ENCODE measurements at regions not wholly inside any gene's neighbourhood (a gene's known extent, or its start where the extent isn't known, plus 50 kb on each side); places are given as distances from the start of the nearest gene placed in this dataset.

DNA sequence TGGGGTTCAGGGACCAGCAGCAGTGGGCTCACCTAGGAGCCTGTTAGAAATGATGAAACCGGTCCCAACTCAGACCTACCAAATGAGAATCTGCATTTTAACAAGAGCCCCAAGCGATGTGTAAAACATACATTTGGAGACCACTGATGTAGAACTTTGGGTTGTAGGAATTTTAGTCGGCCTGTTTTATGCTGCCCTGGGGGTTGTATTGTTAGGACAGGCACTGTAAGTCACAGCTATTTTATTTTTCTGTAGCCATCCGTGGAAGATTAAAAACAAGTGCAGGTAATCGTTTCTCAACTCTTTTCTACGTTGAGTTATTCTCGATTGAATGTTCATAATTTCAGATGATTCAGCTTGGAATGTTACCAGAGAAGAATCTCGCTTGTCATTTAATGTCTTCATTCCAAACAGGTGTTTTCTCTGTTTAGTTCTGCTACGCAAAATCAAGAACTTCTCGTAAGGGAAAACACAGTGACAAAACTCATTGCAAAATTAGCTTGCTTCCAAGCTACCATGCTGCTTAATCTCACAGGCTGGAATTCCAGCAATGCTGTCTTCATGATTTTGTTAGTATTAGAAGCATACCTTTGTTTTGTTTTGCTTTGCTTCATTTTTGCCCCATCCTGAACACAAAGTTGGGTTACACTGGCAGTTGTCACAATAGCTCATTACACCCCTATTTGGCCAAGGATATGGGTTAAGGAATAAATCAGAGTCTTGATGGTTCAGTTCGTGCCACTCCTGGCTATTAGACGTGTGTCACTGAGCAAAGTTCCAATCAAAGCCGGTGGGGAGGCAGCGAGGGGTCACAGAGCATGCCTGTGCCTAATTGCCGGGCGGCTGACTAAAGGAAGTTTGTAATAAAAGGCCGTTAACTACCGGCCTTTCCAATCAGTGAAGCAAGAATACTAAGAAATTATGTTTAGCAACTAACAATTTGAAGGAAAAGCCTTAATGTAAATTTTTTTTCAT is 676.9 kb downstream of the GATA3 start:
- H3K4me1 Mint-ChIP-seq (ENCODE audit: low read depth): no peaks in the 10 kb centered on the region
- no peaks in the 10 kb centered on the region for H3K36me3 Mint-ChIP-seq (ENCODE audit: low read depth)
- H3K27me3 Mint-ChIP-seq: no peaks in the 10 kb centered on the region
- no peak overlapping the region for H3K4me3 Mint-ChIP-seq
- no peaks in the 10 kb centered on the region for H3K9me3 Mint-ChIP-seq
- intact Hi-C loops (cut with micrococcal nuclease): no loop called here
- H3K27ac Mint-ChIP-seq: no peak overlapping the region

DNA sequence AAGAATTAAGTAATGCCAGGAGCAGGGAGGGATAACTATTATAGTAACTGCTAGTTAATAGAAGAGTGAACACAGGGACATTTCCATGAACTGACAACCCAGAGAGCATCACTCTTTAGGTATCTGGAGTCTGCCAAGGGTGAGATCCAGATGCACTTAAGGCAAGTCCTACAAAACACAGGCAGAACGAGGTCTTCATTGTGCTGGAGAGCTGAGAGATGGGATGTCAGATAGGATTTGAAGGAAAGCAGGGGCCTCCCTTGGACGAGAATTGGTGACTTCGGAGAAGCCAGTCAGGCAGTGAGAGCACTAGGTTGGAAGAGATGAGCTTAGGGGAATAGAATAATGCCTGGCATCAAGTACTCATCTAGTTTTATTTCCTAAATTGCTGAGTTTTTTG is 684.5 kb downstream of the GATA3 start:
- H3K36me3 Mint-ChIP-seq (ENCODE audit: low read depth): no peaks in the 10 kb centered on the region
- no peaks in the 10 kb centered on the region for H3K27me3 Mint-ChIP-seq
- no peaks in the 10 kb centered on the region for H3K4me1 Mint-ChIP-seq (ENCODE audit: low read depth)
- no peaks in the 10 kb centered on the region for H3K9me3 Mint-ChIP-seq
- H3K27ac Mint-ChIP-seq: no peak overlapping the region
- no peak overlapping the region for H3K4me3 Mint-ChIP-seq
- intact Hi-C loops (cut with micrococcal nuclease): no loop called here

- Mint-ChIP-seq H3K4me1 (ENCODE audit: low read depth) (no peaks in the 10 kb centered on the region), H3K4me3 (no peak overlapping the region), H3K27ac (no peak overlapping the region), H3K36me3 (ENCODE audit: low read depth) (no peaks in the 10 kb centered on the region), H3K9me3 (peaks cover 10% of the 10 kb centered on the region), H3K27me3 (no peaks in the 10 kb centered on the region)
- intact Hi-C loops (cut with micrococcal nuclease): no loop called here
Observed at GRCh38 chr10:8752146-8752843, 697.8 kb downstream of the GATA3 start.

DNA sequence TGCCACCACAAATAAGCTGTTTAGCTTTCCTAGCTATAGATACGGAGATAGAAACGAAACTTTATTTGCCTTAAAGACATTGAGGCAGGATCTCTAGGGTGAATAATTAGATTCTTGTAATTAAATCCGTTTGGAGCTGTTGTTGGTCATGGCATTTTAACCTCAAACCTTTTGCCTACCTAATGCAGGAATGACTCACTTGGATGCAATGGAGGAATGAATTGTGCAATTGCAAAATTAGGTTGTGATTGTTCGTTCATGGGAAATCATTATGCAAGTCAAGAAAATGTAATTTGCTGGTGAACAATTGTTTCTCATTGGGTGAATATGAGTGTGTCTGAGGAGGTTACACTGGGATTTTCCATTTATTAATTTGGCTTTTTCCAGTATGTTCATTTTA is 703.5 kb downstream of the GATA3 start:
- Mint-ChIP-seq H3K9me3 (peaks cover 10% of the 10 kb centered on the region), H3K27ac (no peak overlapping the region), H3K36me3 (ENCODE audit: low read depth) (no peaks in the 10 kb centered on the region), H3K27me3 (no peaks in the 10 kb centered on the region), H3K4me3 (no peak overlapping the region), H3K4me1 (ENCODE audit: low read depth) (no peaks in the 10 kb centered on the region)
- intact Hi-C loops (cut with micrococcal nuclease): no loop called here

GRCh38 chr10:8766899-8767298 is 712.4 kb downstream of the GATA3 start:
- Mint-ChIP-seq H3K36me3 (ENCODE audit: low read depth) (no peaks in the 10 kb centered on the region), H3K9me3 (no peaks in the 10 kb centered on the region)
- intact Hi-C loops (cut with micrococcal nuclease): no loop called here

DNA sequence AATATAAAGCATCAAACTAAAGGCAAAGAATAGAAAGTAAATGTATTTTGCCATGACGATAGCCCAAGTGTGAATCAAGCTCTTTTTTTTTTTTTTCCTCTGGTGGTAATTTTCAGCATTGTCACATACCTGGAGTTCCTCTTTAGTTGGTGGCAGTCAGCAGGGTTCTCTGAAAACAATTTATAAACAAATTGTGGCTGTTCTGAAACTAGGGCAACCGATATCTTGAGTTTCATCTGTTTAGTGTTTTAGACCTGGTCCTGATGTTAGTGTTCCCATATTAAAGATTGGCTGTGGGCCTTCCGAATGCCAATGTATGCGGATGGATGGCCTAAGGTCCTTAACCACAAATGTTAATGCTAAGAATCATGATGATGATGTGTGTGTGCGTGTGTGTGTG is 713.1 kb downstream of the GATA3 start:
- H3K36me3 Mint-ChIP-seq (ENCODE audit: low read depth): no peaks in the 10 kb centered on the region
- no peaks in the 10 kb centered on the region for H3K4me1 Mint-ChIP-seq (ENCODE audit: low read depth)
- no peaks in the 10 kb centered on the region for H3K27me3 Mint-ChIP-seq
- no peaks in the 10 kb centered on the region for H3K9me3 Mint-ChIP-seq
- H3K27ac Mint-ChIP-seq: no peak overlapping the region
- intact Hi-C loops (cut with micrococcal nuclease): no loop called here
- no peak overlapping the region for H3K4me3 Mint-ChIP-seq

More at GRCh38 chr10:8766899-8767298, 712.4 kb downstream of the GATA3 start:
- Mint-ChIP-seq H3K4me3 (no peak overlapping the region), H3K27ac (no peak overlapping the region), H3K4me1 (ENCODE audit: low read depth) (no peaks in the 10 kb centered on the region), H3K27me3 (no peaks in the 10 kb centered on the region)

- Mint-ChIP-seq H3K27ac (no peak overlapping the region), H3K9me3 (no peaks in the 10 kb centered on the region), H3K27me3 (no peaks in the 10 kb centered on the region), H3K36me3 (ENCODE audit: low read depth) (no peaks in the 10 kb centered on the region), H3K4me3 (no peak overlapping the region), H3K4me1 (ENCODE audit: low read depth) (no peaks in the 10 kb centered on the region)
- intact Hi-C loops (cut with micrococcal nuclease): no loop called here
Observed at GRCh38 chr10:8768341-8768740, 713.9 kb downstream of the GATA3 start.

DNA sequence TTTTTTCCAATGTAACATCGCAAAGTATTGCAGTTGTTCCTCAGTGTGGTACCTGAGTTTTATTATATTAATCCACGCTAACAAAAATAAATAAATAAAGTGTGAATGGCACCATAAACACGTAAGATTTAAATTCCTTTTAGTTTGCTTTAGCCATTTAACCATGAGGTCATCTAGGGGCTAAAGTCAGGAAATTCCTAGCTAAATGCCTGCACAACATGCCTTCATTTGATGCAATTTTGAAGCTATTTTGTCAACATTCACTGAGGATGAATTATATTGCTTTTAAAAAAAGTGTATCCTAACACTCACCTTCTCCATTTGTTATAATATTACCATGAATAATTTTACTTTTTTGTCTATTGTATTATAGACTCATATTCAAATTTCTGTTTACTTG is 714.4 kb downstream of the GATA3 start:
- intact Hi-C loops (cut with micrococcal nuclease): no loop called here
- Mint-ChIP-seq H3K4me1 (ENCODE audit: low read depth) (no peaks in the 10 kb centered on the region), H3K9me3 (no peaks in the 10 kb centered on the region), H3K36me3 (ENCODE audit: low read depth) (no peaks in the 10 kb centered on the region), H3K27me3 (no peaks in the 10 kb centered on the region), H3K27ac (no peak overlapping the region), H3K4me3 (no peak overlapping the region)

DNA sequence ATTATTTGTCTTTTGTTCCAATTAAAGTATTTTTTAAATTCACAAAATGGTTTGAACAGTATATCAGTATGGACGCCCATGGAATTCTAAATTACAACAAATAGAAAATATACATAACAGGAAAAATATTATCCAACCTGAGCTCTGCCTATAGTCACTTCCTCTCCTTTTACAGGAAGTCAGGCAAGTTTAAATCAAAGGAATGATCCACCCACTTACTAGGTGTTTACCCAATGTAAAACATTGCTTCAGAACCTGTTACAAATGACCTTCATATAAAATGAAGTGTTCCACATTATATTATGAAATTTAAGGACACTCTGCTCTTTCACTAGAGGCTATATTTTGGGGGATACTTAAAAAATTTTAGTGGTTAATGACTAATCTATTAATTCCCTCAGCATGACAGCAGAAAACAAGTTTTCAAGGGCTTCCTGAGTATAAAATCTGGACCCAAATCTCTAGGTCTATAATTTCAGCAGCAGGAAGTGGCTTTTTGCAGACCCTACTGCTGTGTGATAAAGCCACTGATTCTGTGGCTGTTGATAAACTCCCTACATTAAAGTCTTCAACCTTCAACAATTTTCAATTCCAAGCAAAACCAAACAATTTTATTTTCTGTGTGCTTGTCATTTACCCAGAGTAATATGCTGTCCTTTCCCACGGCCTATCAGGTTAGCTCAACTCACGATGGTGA is 722.6 kb downstream of the GATA3 start:
- Mint-ChIP-seq H3K4me3 (no peak overlapping the region), H3K27me3 (no peaks in the 10 kb centered on the region), H3K9me3 (no peaks in the 10 kb centered on the region), H3K36me3 (ENCODE audit: low read depth) (no peaks in the 10 kb centered on the region), H3K27ac (no peak overlapping the region), H3K4me1 (ENCODE audit: low read depth) (no peaks in the 10 kb centered on the region)
- intact Hi-C loops (cut with micrococcal nuclease): no loop called here

GRCh38 chr10:8778713-8779112 is 724.2 kb downstream of the GATA3 start:
- H3K27me3 Mint-ChIP-seq: no peaks in the 10 kb centered on the region
- H3K27ac Mint-ChIP-seq: no peak overlapping the region
- intact Hi-C loops (cut with micrococcal nuclease): no loop called here
- no peaks in the 10 kb centered on the region for H3K9me3 Mint-ChIP-seq
- no peaks in the 10 kb centered on the region for H3K4me1 Mint-ChIP-seq (ENCODE audit: low read depth)
- no peaks in the 10 kb centered on the region for H3K36me3 Mint-ChIP-seq (ENCODE audit: low read depth)
- H3K4me3 Mint-ChIP-seq: no peak overlapping the region

DNA sequence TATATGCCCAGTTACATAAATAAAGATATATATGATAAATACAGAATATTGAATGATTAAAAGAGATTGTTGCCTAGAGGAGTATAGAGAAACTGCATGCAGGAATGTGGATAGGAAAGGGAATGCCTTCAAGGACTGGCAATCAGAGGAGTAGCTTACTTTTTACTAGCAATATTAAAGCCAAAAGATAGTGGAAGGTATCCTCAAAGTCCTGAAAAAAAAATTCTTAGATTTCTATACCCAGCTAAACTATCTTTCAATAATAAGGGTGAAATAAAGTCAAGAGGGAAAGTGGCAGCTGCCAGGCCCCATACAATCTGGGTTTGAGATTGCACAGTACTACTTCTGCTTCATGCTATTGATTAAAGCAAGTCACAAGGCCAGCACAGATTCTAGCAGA is 733.2 kb downstream of the GATA3 start:
- Mint-ChIP-seq H3K27me3 (no peaks in the 10 kb centered on the region), H3K9me3 (peaks cover 40% of the 10 kb centered on the region), H3K4me3 (no peak overlapping the region), H3K36me3 (ENCODE audit: low read depth) (no peaks in the 10 kb centered on the region), H3K4me1 (ENCODE audit: low read depth) (no peaks in the 10 kb centered on the region), H3K27ac (no peak overlapping the region)
- intact Hi-C loops (cut with micrococcal nuclease): no loop called here

DNA sequence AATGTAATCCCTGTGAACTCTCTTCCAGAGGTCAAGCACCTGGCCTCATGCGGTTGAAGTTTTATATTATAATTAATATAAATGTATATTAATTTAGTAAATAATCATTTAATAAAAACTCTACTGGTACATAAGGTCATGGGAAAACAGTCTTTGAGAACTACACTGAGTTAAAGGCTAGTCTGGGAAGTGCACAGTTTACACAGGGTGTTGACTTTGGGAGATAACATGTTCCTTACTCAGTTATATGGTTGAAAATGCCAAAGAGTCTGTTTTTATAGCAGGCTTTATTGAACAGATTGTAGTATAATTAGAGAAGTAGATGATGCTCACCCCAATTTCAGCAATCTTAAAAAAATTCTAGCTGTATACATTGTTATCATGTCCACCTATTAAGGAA is 735.9 kb downstream of the GATA3 start:
- H3K9me3 Mint-ChIP-seq: peaks cover 43% of the 10 kb centered on the region
- intact Hi-C loops (cut with micrococcal nuclease): no loop called here
- H3K27me3 Mint-ChIP-seq: no peaks in the 10 kb centered on the region
- H3K36me3 Mint-ChIP-seq (ENCODE audit: low read depth): no peaks in the 10 kb centered on the region
- no peak overlapping the region for H3K4me3 Mint-ChIP-seq
- no peaks in the 10 kb centered on the region for H3K4me1 Mint-ChIP-seq (ENCODE audit: low read depth)
- H3K27ac Mint-ChIP-seq: no peak overlapping the region

- no peak overlapping the region for H3K27ac Mint-ChIP-seq
- intact Hi-C loops (cut with micrococcal nuclease): no loop called here
- H3K36me3 Mint-ChIP-seq (ENCODE audit: low read depth): no peaks in the 10 kb centered on the region
- peaks cover 22% of the 10 kb centered on the region for H3K9me3 Mint-ChIP-seq
- H3K4me3 Mint-ChIP-seq: no peak overlapping the region
- H3K27me3 Mint-ChIP-seq: no peaks in the 10 kb centered on the region
- no peaks in the 10 kb centered on the region for H3K4me1 Mint-ChIP-seq (ENCODE audit: low read depth)
Observed at GRCh38 chr10:8794860-8795259, 740.4 kb downstream of the GATA3 start.

GRCh38 chr10:8800426-8800825 is 745.9 kb downstream of the GATA3 start:
- intact Hi-C loops (cut with micrococcal nuclease): no loop called here
- H3K4me1 Mint-ChIP-seq (ENCODE audit: low read depth): no peaks in the 10 kb centered on the region
- no peaks in the 10 kb centered on the region for H3K36me3 Mint-ChIP-seq (ENCODE audit: low read depth)
- H3K27me3 Mint-ChIP-seq: no peaks in the 10 kb centered on the region
- no peak overlapping the region for H3K27ac Mint-ChIP-seq
- no peak overlapping the region for H3K4me3 Mint-ChIP-seq
- peaks cover 31% of the 10 kb centered on the region for H3K9me3 Mint-ChIP-seq

Data from dendritic cell treated with granulocyte-macrophage colony-stimulating factor and Interleukin-4, amounts not matched to agents 40 ng/mL and 50 ng/mL, for 4 days (primary cell).